ENCODE measurements at regions not wholly inside any gene's neighbourhood (a gene's known extent, or its start where the extent isn't known, plus 50 kb on each side); places are given as distances from the start of the nearest gene placed in this dataset.

DNA sequence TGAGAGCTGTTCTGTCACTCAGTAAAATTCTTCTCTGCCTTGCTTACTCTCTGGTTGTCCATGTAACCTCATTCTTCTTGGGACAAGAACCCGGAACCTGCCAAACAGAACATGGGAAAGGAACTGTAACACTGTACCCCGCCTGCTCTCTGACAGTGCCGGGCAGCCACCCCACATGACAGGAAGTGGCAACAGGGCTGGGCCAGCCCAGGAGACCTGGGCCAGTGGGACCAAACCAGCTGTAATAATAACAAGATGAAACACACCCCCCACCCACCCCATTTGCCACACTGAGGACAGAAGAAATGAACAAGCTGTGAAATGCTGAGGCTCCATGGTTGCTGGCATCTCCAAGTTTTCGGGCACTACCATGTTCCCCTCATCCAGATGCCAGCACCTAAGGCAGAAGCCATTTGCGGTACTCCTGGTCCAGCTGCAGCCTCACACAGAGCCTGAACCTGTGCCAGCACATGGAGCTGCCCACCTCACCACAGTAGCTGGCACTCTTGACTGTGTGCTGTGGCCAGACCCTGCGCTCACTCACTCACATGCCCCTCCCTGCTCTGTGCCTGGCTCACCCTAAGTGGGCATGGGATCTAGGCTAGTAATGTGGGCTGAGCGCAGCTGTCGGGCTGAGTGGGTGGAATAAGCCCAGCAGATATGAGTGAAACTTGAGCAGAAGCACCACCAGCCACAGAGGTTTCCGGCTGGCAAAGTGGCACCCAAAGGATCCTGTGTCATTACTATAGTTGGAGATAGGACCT lies 126.2 kb upstream of the UGT8 start:
- DNase-seq: no peak

DNA sequence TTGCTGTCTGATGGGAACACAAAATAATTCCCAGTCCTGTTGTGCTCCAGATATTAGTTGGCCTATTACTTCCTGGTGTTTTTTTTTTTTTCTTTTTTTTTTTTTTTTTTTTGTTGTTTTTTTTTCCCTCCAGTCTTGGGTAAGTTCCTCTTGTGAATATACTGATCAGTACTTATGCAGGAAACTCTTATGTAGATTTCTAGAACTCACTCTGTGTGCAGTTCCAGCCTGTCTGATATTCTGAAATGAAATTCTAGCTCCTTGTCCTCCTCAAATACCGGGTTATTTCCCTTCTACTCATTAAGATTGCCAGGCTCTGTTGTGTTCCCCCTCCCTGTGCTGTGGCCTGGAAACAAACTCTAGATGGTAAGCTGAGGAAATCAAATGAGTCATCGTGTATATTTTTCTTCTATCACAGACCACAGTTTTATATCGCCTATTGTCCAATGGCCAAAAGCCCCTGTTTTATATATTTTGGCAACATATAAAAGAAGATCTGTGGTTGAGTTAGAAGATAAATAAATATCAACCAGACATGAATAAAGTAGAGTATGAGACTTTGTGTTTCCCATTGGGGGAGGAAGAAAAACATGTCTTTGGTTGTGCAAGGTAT lies 124.3 kb upstream of the UGT8 start:
- no peak for DNase-seq

DNA sequence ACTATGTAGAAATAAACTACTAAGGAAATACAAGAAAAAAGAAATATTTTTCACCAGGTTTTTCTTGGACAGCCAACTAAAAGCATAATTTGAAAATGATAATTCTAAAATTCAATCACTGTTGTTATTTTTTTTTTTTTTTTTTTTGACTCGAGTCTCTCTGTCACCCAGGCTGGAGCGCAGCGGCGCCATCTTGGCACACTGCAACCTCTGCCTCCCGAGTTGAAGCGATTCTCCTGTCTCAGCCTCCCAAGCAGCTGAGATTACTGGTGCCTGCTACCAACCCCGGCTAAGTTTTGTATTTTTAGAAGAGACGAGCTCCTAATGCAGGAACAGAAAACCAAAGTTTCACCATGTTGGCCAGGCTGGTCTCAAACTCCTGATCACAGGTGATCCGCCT lies 122.3 kb upstream of the UGT8 start:
- no peak for DNase-seq

DNA sequence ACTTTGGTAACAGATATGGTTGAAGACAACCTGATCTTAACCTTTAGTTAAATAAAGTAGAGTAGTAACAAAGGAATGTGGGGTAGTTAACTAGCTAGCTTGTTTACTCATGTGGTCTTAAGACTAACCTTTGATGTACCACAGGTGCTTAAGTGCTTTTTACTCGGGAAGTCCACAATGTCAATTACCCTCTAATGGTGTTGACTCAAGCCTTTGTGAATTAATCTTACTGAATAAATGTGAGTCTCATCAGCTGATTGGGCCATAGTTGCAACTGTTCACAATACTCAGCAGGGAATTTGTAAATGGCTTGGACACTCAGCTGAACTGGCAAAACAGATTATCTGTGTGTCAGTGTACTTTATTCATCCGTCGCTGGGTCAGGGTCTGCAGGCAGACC lies 119.0 kb upstream of the UGT8 start:
- DNase-seq: no peak

DNA sequence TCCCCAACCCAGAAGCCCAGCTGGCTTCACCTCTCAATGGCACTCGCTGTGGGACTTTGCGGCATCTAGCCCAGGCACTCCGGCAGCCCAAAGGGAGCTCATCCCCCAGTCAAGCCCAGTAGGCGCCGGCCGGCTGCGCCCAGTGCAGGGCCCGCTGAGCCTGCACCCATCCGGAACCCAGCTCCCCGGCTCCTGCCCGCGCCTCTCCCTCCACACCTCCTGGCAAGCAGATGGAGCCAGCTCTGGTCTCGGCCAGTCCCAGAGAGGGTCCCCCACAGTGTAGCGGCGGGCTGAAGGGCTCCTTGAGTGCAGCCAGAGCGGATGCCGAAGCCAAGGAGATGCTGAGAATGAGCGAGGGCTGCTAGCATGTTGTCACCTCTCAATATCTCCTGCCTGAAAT lies 116.8 kb upstream of the UGT8 start:
- no peak for DNase-seq

DNA sequence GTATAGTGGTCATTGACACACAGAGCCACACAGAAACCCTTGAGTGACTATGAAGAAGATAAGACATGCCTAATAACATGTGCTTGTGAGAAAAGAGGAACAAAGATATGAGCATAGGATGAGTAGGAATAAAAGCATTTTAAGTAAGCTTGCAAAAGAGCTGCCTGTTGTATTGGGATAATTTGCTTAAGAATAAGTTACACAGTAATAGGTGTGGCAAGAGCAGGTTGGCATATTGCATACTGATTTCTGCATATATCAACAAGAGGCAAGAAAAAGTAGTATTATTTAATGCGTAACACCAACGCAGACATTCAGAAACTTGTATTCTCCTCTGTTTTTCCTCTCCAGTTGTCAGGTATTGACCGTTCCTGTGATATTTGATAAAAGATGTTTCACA lies 111.5 kb upstream of the UGT8 start:
- DNase-seq: no peak

DNA sequence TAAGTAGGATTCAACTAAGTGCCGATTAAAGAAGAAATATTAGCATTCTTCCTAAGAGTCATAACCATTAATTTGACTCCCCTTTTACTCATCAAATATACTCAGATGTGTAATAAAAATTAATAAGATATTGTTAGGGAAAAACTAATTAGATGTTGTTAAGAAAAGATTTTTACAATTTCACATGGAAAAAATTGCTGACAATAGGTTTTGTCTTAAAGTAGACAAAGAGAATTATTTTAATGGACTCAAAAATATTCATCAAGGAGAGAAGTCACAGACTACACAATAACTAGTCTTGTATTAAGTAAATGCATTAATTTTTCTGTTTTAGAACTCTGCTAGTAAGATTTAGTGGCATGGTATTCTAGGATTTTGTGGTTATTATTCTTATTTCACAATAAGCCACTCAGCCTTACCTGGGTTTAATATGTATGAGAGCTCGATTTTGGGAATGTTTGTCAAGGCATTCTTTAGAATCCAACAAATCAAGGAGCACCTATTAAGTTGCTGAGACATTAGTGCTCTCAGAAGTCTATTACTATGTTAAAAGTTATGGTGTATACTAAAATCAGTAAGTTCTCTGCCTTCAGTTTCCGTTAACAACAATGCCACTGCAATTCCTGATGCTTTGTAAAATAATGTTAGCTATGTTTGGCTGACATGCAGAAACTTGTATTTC lies 110.2 kb upstream of the UGT8 start:
- DNase-seq: no peak

DNA sequence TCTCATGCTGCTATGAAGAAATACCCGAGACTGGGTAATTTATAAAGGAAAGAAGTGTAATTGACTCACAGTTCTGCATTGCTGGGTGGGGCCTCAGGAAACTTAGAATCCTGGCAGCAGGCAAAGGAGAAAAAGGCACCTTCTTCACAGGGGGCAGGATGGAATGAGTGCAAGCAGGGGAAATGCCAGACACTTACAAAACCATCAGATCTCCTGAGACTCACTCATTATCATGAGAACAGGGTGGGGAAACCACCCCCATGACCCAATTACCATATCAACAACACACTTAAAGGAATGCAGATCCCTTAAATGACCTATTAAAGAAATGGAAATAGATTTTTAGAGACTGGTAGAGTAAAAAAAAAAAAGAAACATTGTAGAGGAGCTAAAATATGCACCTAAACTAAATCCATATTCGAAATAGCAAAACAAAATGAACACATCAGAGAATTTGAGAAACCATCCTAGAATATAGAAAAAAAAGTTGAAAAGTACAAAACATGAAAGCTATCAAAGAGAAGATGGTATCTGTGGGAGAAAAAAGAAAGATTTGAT lies 104.3 kb upstream of the UGT8 start:
- no peak for DNase-seq

DNA sequence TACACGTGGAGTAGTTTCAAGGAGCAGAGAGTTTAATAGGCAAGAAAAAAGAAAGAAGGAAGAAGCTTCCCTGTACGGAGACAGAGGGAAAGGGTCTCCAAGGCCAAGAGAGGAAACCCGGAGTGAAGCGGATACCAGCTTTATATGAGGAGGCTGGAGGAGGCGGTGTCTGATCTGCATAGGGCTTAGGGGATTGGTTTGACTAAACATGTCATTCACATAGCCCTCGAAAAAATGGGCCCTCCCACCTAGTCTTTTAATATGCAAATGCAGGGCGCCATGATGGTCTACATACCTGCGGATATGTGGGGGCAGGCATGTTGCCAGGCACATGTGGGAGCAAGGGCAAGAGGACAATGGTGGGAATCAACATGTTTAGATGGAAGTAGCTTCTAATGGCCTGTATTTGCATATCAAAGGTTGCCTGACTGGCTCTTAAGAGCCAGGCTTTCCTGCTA lies 103.1 kb upstream of the UGT8 start:
- DNase-seq: no peak

DNA sequence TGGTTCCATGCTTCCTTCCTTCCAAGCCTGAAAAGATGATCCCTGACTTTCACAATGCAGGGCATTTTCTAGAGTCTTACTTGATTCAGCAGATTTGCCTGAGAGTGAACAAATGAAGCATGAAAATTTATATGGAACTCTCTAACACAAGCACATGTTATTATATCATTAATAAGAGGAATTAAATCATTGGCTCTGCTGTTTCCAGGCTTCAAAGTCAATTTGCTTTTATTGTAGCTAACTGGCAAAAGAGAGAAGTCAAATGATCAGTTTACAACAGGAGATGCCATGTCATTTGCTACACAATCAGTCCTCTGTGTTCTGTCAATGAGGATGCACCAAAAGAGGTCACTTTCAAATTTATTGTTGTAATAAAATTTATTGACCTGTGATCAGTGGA lies 101.5 kb upstream of the UGT8 start:
- DNase-seq: no peak

DNA sequence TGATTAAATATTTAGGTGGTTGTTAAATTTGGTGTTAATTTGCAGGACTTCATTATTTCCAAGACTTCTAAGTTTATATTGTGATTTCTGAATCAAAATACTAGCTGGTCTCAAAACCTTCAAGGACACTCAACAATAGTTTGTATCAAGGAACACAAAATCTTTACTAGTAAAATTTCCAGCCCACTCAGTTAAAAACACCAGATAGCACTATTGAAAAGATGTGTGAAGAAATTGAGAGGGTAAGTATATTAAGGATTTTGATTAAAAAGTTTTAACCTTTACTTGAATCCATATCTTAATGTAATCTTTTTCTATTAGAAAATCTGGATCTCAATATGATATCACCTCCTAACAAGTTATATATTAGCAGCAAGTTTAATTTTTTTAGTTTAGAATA lies 89.3 kb upstream of the UGT8 start:
- DNase-seq: no peak

DNA sequence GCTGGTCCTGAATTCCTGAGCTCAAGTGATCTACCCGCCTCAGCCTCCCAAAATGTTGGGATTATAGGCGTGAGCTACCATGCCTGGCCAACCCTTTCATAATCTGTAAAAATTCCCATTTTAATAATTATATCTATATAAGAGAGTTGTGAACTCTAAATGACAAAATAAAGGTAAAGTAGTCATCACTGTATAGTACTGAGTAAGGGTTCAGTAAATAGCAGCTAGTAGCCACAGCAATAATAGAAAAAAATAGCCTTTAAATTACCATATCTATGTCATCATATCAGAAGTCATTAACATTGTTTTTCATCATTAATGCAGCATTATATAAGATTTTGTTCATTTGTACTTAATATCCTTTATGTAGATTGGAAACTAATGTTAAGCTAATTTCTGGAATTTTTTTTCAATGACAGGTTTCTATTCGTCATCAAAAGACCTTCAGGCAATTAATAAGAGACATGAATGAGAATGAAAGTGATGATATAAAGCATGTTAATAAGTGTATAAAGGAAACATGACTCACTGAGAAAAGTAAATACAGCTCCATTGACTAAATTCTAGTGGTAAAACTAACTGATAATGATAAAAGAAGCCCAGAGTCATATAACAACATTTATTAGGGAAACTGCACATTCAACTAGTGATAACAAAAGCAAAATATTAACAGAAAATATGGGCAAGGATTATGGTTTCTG lies 85.9 kb upstream of the UGT8 start:
- DNase-seq: no peak

DNA sequence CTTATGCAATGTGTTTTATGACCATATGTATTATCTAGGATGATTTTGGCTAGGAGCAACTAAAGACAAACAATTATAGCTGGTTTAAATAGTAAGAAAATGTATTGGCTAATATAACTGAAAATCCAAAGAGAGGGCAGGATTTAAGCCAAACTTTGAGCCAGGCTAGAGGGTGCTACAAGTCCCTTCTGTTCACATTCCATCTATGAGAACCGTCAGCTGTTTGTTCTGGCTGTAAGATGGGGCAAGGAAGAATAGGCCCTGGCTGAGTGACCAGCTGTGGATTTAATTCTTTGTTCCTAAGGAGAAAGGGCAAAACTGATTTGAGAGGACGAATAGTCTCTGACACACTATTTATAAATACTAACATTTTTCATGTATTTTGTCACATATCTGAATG lies 79.2 kb upstream of the UGT8 start:
- no peak for DNase-seq

DNA sequence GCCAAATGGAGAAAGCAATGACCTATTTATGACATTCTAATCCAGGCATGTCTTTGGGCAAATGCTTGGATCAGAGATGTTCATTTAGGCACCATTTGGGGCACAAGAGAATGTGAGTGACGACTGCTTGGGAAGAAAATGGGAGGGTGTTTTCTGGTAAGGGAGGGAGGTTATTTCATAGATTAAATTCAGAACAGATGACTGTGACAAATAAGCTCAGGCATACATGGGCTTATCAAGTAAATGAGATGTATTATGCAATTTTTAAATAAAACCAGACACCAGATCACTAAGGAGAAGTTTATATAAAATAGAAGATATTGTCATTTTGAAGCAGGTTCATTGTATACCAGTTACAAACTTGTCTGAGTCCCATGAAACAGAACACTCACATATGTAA lies 71.4 kb upstream of the UGT8 start:
- no peak for DNase-seq

DNA sequence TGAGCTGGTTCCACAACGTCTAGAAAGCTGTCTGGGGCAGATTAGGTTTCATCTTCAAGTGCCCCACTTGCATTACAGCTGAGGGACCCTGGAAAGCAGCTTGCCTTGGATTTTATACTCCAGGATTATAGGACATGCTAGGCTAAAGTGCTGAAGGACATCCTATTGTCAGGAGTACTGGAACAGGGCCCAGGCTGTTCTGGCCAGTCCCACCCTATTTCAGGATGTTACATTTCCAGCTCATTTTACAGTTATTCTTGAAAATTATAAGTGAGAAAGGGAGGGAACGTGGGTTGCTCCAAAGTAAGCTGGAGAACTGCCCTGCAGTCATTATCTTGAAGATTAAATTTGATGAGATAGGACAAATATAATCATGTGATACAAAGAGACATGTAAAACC lies 71.0 kb upstream of the UGT8 start:
- DNase-seq: no peak

DNA sequence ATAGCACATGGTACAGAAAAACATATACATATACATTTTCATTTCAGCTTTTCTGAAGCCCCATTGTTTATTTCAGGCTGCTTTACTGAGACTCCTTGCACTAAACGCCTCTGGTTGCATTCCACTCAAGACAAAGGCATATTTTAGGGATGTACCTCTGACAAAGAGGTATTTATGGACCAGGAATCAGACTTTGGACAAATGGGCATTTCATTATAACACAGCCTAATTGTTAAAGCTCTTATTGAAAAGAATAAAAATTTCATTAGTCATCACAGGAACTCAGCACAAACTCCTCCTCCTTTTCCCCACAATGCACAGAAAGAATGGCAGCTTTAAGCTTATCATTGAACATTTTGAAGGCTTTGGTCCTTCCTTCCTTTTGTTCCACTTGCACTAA lies 62.9 kb upstream of the UGT8 start:
- DNase-seq: no peak

DNA sequence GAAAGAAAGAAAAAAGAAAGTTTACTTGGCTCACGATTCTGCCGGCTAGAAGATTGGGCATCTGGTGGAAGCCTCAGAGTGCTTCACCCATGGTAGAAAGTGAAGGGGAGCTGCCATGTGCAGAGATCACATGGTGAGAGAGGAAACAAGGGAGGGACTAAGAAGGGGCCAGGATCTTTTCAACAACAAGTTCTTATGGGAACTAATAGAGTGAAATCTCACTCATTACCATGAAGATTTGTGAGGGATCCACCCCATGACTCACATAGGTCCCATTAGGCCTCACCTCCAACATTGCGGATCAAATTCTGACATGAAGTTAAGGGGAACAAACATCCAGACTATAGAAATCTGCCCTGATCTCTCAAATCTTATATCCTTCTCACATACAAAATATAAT lies 61.3 kb upstream of the UGT8 start:
- DNase-seq: no peak

DNA sequence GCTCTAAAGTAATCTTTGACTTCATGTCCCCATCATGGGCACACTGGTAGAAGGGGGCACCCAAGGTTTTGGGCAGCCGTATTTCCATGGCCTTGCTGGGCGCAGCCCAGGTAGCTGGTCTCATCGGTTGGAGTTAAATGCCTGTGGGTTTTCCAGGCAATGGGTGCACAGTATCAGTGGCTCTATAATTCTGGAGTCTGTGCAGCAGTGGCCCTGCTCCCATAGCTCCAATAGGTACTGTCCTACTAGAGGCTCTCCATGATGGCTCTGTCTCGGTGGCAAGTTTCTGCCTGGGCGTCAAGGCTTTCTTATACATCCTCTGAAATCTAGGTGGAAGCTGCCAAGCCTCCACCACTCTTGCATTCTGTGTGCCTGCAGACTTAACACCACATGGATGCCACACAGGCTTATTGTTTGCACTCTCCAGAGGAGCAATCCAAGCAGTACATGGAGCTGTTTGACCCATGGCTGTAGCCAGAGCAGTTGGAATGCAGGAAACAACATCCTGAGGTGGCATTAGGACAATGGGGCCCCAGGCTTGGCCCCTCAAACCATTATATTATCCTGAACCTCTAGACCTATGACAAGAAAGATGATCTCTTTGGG lies 60.5 kb upstream of the UGT8 start:
- DNase-seq: no peak

DNA sequence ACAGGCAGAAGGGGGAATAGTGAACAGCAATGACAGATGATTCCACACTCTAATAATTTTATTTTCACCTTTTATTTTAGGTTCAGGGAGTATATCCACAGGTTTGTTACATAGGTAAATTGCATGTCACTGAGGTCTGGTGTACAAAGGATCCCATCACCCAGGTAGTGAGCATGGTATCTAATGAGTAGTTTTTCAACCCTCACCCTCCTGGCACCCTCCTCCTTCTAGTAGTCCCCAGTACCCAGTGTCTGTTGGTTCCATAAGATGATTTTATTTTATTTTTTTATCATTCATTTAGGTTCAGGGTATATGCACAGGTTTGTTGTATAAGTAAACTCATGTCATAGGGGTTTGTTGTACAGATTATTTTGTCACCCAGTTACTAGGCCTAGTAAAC lies 58.6 kb upstream of the UGT8 start:
- no peak for DNase-seq

DNA sequence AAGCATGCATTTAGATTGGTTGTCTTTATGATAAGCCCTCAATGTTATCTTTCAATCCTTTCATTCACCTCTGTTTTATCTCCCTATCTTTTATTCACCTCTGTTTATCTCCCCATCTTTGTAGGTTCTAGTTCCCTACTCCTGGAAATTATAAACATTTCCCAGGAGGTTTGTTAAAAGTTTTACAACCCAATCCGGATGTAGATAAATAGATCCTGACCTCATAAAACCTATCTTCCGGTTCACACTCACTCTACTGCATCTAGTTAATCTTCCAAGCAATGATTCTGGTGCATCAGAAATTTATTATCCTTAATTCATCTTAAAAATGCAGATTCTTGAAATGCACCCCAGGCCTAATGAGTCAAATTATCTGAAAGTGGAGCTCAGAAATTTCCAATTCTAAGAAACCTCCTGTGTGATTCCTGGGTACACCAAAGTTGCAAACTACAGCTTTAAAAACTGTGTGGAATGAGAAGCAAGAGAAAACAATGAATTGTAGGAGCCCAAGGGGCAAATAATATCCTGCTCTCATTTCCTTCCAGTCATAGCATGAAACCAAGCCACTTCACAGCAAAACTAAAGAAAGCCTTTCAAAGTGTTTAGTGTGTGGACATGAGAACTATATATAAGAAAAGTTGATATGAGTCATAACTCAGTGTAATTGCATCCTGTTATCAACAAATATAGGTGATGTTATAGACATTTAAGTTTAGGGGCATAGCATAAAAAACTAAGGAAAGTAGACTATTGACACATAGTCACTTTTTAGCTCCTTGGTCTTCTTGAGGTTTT lies 51.1 kb upstream of the UGT8 start:
- no peak for DNase-seq

Data from suppressor macrophage (primary cell).